ENCODE measurements at regions not wholly inside any gene's neighbourhood (a gene's known extent, or its start where the extent isn't known, plus 50 kb on each side); places are given as distances from the start of the nearest gene placed in this dataset.

GRCh38 chr18:39225373-39225772 is 1659.8 kb upstream of the CELF4 start:
- DNase-seq (ENCODE audit: low spot score), result no peak
- no TSS peak for BruUV-seq (replicated peaks)
- Histone ChIP-seq H3K9me3 (ENCODE audit: low read length) (no peaks in the 10 kb centered on the region), H4K20me1 (ENCODE audit: insufficient read depth, low read length) (no peaks in the 10 kb centered on the region), H3K4me2 (ENCODE audit: low read length) (no peak overlapping the region), H3K4me3 (ENCODE audit: low read depth, low read length, poor library complexity, severe bottlenecking) (no peak overlapping the region), H2AFZ (ENCODE audit: low read length) (no peak overlapping the region), H3K4me1 (ENCODE audit: insufficient read depth, low read length, poor library complexity, severe bottlenecking) (no peaks in the 10 kb centered on the region), H3K9me2 (ENCODE audit: insufficient read depth, low read length) (no peaks in the 10 kb centered on the region), H3K36me3 (ENCODE audit: insufficient read depth, low read length) (no peaks in the 10 kb centered on the region), H3K79me2 (ENCODE audit: insufficient read depth, low read depth, low read length) (no peaks in the 10 kb centered on the region), H3K27ac (ENCODE audit: low read depth, low read length, poor library complexity, severe bottlenecking) (no peak overlapping the region)
- TF ChIP-seq, protein P1, sequence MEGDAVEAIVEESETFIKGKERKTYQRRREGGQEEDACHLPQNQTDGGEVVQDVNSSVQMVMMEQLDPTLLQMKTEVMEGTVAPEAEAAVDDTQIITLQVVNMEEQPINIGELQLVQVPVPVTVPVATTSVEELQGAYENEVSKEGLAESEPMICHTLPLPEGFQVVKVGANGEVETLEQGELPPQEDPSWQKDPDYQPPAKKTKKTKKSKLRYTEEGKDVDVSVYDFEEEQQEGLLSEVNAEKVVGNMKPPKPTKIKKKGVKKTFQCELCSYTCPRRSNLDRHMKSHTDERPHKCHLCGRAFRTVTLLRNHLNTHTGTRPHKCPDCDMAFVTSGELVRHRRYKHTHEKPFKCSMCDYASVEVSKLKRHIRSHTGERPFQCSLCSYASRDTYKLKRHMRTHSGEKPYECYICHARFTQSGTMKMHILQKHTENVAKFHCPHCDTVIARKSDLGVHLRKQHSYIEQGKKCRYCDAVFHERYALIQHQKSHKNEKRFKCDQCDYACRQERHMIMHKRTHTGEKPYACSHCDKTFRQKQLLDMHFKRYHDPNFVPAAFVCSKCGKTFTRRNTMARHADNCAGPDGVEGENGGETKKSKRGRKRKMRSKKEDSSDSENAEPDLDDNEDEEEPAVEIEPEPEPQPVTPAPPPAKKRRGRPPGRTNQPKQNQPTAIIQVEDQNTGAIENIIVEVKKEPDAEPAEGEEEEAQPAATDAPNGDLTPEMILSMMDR (conservative IDR thresholded peaks at IDR 0.05; ENCODE audit: low read length), result no peak
- no peak for TF ChIP-seq EZH2phosphoT487 (IDR thresholded peaks at IDR 0.05; ENCODE audit: borderline replicate concordance, low read depth, low read length)
- intact Hi-C loops (cut with micrococcal nuclease; ENCODE audit: unreplicated experiment), result no loop called here
- POLR2A ChIA-PET, result interaction anchor here (0.7 kb wide), 1 partner anchor 908 kb away, joined by 6 read pairs; no protein-coding TSS in a partner anchor
- CTCF ChIA-PET (ENCODE audit: unreplicated experiment), result no interaction called here

DNA sequence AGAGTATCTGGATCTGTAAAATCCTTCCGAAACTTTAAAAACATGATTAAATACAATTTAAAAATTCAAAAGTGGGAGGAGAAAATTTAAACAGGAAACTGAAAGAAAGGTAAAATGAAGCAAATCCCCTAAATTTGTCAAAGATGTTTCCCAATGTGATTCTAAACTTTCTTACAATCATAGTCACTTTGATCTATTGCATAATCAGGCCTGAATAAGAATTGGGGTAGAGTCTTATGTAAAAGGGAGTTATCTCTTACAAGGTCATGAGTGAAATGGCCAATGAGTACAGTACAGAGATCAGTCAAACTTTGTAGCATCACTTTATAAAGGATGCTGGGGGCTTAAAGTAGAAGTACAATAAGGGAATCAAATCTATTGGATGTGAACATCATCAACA is 1657.7 kb upstream of the CELF4 start:
- Histone ChIP-seq H3K9me3 (ENCODE audit: low read length) (no peaks in the 10 kb centered on the region), H3K4me1 (ENCODE audit: insufficient read depth, low read length, poor library complexity, severe bottlenecking) (no peaks in the 10 kb centered on the region), H3K36me3 (ENCODE audit: insufficient read depth, low read length) (no peaks in the 10 kb centered on the region), H2AFZ (ENCODE audit: low read length) (no peak overlapping the region), H3K9me2 (ENCODE audit: insufficient read depth, low read length) (no peaks in the 10 kb centered on the region), H3K27ac (ENCODE audit: low read depth, low read length, poor library complexity, severe bottlenecking) (no peak overlapping the region), H3K79me2 (ENCODE audit: insufficient read depth, low read depth, low read length) (no peaks in the 10 kb centered on the region), H3K4me2 (ENCODE audit: low read length) (no peak overlapping the region), H3K4me3 (ENCODE audit: low read depth, low read length, poor library complexity, severe bottlenecking) (no peak overlapping the region), H4K20me1 (ENCODE audit: insufficient read depth, low read length) (no peaks in the 10 kb centered on the region)
- CTCF ChIA-PET (ENCODE audit: unreplicated experiment), result no interaction called here
- POLR2A ChIA-PET, result no interaction called here
- no TSS peak for BruUV-seq (replicated peaks)
- no peak for DNase-seq (ENCODE audit: low spot score)
- intact Hi-C loops (cut with micrococcal nuclease; ENCODE audit: unreplicated experiment), result no loop called here
- no peak for TF ChIP-seq EZH2phosphoT487 (IDR thresholded peaks at IDR 0.05; ENCODE audit: borderline replicate concordance, low read depth, low read length)
- TF ChIP-seq, protein P1 (conservative IDR thresholded peaks at IDR 0.05; ENCODE audit: low read length), result no peak

- no peak overlapping the region for H2AFZ ChIP-seq (ENCODE audit: low read length)
- no peaks in the 10 kb centered on the region for H3K9me2 ChIP-seq (ENCODE audit: insufficient read depth, low read length)
- TF ChIP-seq, protein P1 (conservative IDR thresholded peaks at IDR 0.05; ENCODE audit: low read length), result no peak
- TF ChIP-seq EZH2phosphoT487 (IDR thresholded peaks at IDR 0.05; ENCODE audit: borderline replicate concordance, low read depth, low read length), result no peak
- H3K27ac ChIP-seq (ENCODE audit: low read depth, low read length, poor library complexity, severe bottlenecking), result no peak overlapping the region
- no peaks in the 10 kb centered on the region for H4K20me1 ChIP-seq (ENCODE audit: insufficient read depth, low read length)
- H3K4me1 ChIP-seq (ENCODE audit: insufficient read depth, low read length, poor library complexity, severe bottlenecking), result no peaks in the 10 kb centered on the region
- CTCF ChIA-PET (ENCODE audit: unreplicated experiment), result no interaction called here
- H3K9me3 ChIP-seq (ENCODE audit: low read length), result no peaks in the 10 kb centered on the region
- POLR2A ChIA-PET, result no interaction called here
- H3K79me2 ChIP-seq (ENCODE audit: insufficient read depth, low read depth, low read length), result no peaks in the 10 kb centered on the region
- no peak for DNase-seq (ENCODE audit: low spot score)
- intact Hi-C loops (cut with micrococcal nuclease; ENCODE audit: unreplicated experiment), result no loop called here
- BruUV-seq (replicated peaks), result no TSS peak
- no peak overlapping the region for H3K4me3 ChIP-seq (ENCODE audit: low read depth, low read length, poor library complexity, severe bottlenecking)
- no peaks in the 10 kb centered on the region for H3K36me3 ChIP-seq (ENCODE audit: insufficient read depth, low read length)
- no peak overlapping the region for H3K4me2 ChIP-seq (ENCODE audit: low read length)
These were observed 1650.3 kb upstream of the CELF4 start for GRCh38 chr18:39215920-39216319.
